ENCODE measurements at regions not wholly inside any gene's neighbourhood (a gene's known extent, or its start where the extent isn't known, plus 50 kb on each side); places are given as distances from the start of the nearest gene placed in this dataset.

DNA sequence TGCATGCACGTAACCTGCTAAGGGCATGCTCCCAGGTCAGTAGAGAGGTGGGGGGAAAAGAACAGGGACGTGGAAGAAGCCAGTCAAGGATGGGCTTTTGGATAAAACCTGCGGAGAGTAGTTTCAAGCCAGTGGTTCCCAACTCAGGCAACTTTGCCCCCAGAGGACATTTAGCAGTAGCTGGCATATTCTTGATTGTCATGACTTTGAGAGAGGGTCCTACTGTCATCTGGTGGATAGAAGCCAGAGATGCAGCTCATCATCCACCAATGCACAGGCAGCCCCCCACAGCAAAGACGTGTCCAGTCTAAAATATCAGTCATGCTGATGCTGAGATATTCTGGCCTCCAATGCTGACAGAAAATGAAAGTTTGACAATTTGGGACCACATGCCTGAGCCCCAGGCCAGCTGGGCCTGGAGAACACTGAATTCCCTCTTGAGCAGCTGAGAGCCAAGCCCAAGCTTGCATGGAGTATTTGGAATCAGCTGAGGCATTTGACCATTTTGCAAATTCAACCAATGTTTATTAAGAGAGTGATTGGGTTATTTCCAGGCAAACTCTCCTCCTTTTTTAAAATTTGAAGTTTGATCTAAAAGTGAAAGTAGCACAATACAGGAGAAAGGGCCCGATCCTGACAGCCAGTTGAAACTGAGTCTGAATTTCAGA is 110.0 kb upstream of the C7orf33 start:
- TF ChIP-seq, protein P1, sequence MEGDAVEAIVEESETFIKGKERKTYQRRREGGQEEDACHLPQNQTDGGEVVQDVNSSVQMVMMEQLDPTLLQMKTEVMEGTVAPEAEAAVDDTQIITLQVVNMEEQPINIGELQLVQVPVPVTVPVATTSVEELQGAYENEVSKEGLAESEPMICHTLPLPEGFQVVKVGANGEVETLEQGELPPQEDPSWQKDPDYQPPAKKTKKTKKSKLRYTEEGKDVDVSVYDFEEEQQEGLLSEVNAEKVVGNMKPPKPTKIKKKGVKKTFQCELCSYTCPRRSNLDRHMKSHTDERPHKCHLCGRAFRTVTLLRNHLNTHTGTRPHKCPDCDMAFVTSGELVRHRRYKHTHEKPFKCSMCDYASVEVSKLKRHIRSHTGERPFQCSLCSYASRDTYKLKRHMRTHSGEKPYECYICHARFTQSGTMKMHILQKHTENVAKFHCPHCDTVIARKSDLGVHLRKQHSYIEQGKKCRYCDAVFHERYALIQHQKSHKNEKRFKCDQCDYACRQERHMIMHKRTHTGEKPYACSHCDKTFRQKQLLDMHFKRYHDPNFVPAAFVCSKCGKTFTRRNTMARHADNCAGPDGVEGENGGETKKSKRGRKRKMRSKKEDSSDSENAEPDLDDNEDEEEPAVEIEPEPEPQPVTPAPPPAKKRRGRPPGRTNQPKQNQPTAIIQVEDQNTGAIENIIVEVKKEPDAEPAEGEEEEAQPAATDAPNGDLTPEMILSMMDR (IDR thresholded peaks at IDR 0.05), result no peak
- TF ChIP-seq POLR2A (IDR thresholded peaks at IDR 0.05) (no peak), POLR2AphosphoS5 (IDR thresholded peaks at IDR 0.05) (no peak)
